ENCODE measurements at regions not wholly inside any gene's neighbourhood (a gene's known extent, or its start where the extent isn't known, plus 50 kb on each side); places are given as distances from the start of the nearest gene placed in this dataset.

- no peaks in the 10 kb centered on the region for H3K9me3 ChIP-seq (replicated peaks; ENCODE audit: insufficient read depth, low read length)
- no peaks in the 10 kb centered on the region for H3K4me1 ChIP-seq (ENCODE audit: low read length)
- no peak overlapping the region for H2AFZ ChIP-seq (ENCODE audit: low read length)
- H3K4me3 ChIP-seq (ENCODE audit: low read length) = no peak overlapping the region
- no peaks in the 10 kb centered on the region for H3K9me2 ChIP-seq (replicated peaks; ENCODE audit: insufficient read depth, low read length)
- no peaks in the 10 kb centered on the region for H3K79me2 ChIP-seq (ENCODE audit: low read length)
- H3F3A ChIP-seq (ENCODE audit: insufficient read depth, low read length) = no peaks in the 10 kb centered on the region
- TF ChIP-seq EZH2phosphoT487 (IDR thresholded peaks at IDR 0.05; ENCODE audit: low read length) (no peak), EZH2 (optimal IDR thresholded peaks at IDR 0.05; ENCODE audit: low read depth, low read length) (no peak), CTCF (IDR thresholded peaks at IDR 0.05; ENCODE audit: low read length) (no peak)
- no peak overlapping the region for H3K27ac ChIP-seq (ENCODE audit: low read length)
- no peak overlapping the region for H3K4me2 ChIP-seq (ENCODE audit: low read depth, low read length)
- H3K27me3 ChIP-seq (replicated peaks; ENCODE audit: insufficient read depth, low read length) = no peaks in the 10 kb centered on the region
- no peaks in the 10 kb centered on the region for H3K36me3 ChIP-seq (replicated peaks; ENCODE audit: insufficient read depth, low read length)
- H4K20me1 ChIP-seq (ENCODE audit: insufficient read depth, low read length) = no peaks in the 10 kb centered on the region
- DNase-seq = no peak
- no peak overlapping the region for H3K9ac ChIP-seq (ENCODE audit: low read length)
These were observed 145.3 kb downstream of the SETD4 start for GRCh38 chr21:35915030-35915429.

- DNase-seq = no peak
- Histone ChIP-seq H4K20me1 (ENCODE audit: insufficient read depth, low read length) (no peaks in the 10 kb centered on the region), H3K9me2 (replicated peaks; ENCODE audit: insufficient read depth, low read length) (no peaks in the 10 kb centered on the region), H3K9me3 (replicated peaks; ENCODE audit: insufficient read depth, low read length) (no peaks in the 10 kb centered on the region), H3K79me2 (ENCODE audit: low read length) (no peaks in the 10 kb centered on the region), H3F3A (ENCODE audit: insufficient read depth, low read length) (no peaks in the 10 kb centered on the region), H3K4me2 (ENCODE audit: low read depth, low read length) (no peak overlapping the region), H3K9ac (ENCODE audit: low read length) (no peak overlapping the region), H2AFZ (ENCODE audit: low read length) (no peak overlapping the region), H3K4me3 (ENCODE audit: low read length) (no peak overlapping the region), H3K36me3 (replicated peaks; ENCODE audit: insufficient read depth, low read length) (no peaks in the 10 kb centered on the region), H3K27me3 (replicated peaks; ENCODE audit: insufficient read depth, low read length) (no peaks in the 10 kb centered on the region), H3K4me1 (ENCODE audit: low read length) (no peaks in the 10 kb centered on the region), H3K27ac (ENCODE audit: low read length) (no peak overlapping the region)
- no peak for TF ChIP-seq CTCF (IDR thresholded peaks at IDR 0.05; ENCODE audit: low read length)
- TF ChIP-seq EZH2phosphoT487 (IDR thresholded peaks at IDR 0.05; ENCODE audit: low read length) = no peak
- no peak for TF ChIP-seq EZH2 (optimal IDR thresholded peaks at IDR 0.05; ENCODE audit: low read depth, low read length)
These were observed 148.7 kb downstream of the SETD4 start for GRCh38 chr21:35911412-35912191.

- Histone ChIP-seq H4K20me1 (ENCODE audit: insufficient read depth, low read length) (no peaks in the 10 kb centered on the region), H3K4me2 (ENCODE audit: low read depth, low read length) (no peak overlapping the region), H3K27ac (ENCODE audit: low read length) (no peak overlapping the region), H3K79me2 (ENCODE audit: low read length) (no peaks in the 10 kb centered on the region), H3K9ac (ENCODE audit: low read length) (no peak overlapping the region), H3K4me1 (ENCODE audit: low read length) (no peaks in the 10 kb centered on the region), H3F3A (ENCODE audit: insufficient read depth, low read length) (no peaks in the 10 kb centered on the region), H3K27me3 (replicated peaks; ENCODE audit: insufficient read depth, low read length) (no peaks in the 10 kb centered on the region), H3K4me3 (ENCODE audit: low read length) (no peak overlapping the region), H3K9me2 (replicated peaks; ENCODE audit: insufficient read depth, low read length) (no peaks in the 10 kb centered on the region), H3K36me3 (replicated peaks; ENCODE audit: insufficient read depth, low read length) (no peaks in the 10 kb centered on the region), H2AFZ (ENCODE audit: low read length) (no peak overlapping the region), H3K9me3 (replicated peaks; ENCODE audit: insufficient read depth, low read length) (no peaks in the 10 kb centered on the region)
- TF ChIP-seq CTCF (IDR thresholded peaks at IDR 0.05; ENCODE audit: low read length) = no peak
- TF ChIP-seq EZH2phosphoT487 (IDR thresholded peaks at IDR 0.05; ENCODE audit: low read length) = no peak
- TF ChIP-seq EZH2 (optimal IDR thresholded peaks at IDR 0.05; ENCODE audit: low read depth, low read length) = no peak
- no peak for DNase-seq
These were observed 150.7 kb downstream of the SETD4 start for GRCh38 chr21:35909456-35910223.
